NCI-H2227 (cell line): ENCODE measurements at regions not wholly inside any gene's neighbourhood (a gene's known extent, or its start where the extent isn't known, plus 50 kb on each side); places are given as distances from the start of the nearest gene placed in this dataset.
"Not testable (repeated sequence)": the region's sequence is repeated elsewhere in the genome, so short reads cannot be mapped to it uniquely, and the experiment has no call there.

ENCODE experiments used
- DNase-seq: peaks from one replicate; lab custom pipeline; 2025; ENCODE audit not compliant: unreplicated experiment; lab: John Stamatoyannopoulos, UW

- DNase-seq = no peak
Observed at GRCh38 chr6:149127212-149127611, 190.3 kb upstream of the TAB2 start.

GRCh38 chr6:149128489-149129145 is 188.9 kb upstream of the TAB2 start:
- DNase-seq = no peak

- DNase-seq = no peak
Observed at GRCh38 chr6:149129371-149130077, 188.0 kb upstream of the TAB2 start.

- no peak for DNase-seq
Observed at GRCh38 chr6:149130090-149130489, 187.4 kb upstream of the TAB2 start.

- no peak for DNase-seq
Observed at GRCh38 chr6:149130508-149130907, 187.0 kb upstream of the TAB2 start.

GRCh38 chr6:149131891-149132290 is 185.6 kb upstream of the TAB2 start:
- DNase-seq = no peak

GRCh38 chr6:149132336-149132735 is 185.2 kb upstream of the TAB2 start:
- DNase-seq = no peak

GRCh38 chr6:149134511-149134933 is 183.0 kb upstream of the TAB2 start:
- no peak for DNase-seq

GRCh38 chr6:149135809-149136208 is 181.7 kb upstream of the TAB2 start:
- no peak for DNase-seq

- no peak for DNase-seq
Observed at GRCh38 chr6:149136273-149136912, 181.1 kb upstream of the TAB2 start.

- no peak for DNase-seq
Observed at GRCh38 chr6:149136913-149137286, 180.6 kb upstream of the TAB2 start.

- no peak for DNase-seq
Observed at GRCh38 chr6:149137594-149137993, 179.9 kb upstream of the TAB2 start.

- no peak for DNase-seq
Observed at GRCh38 chr6:149138089-149138488, 179.4 kb upstream of the TAB2 start.

- DNase-seq = no peak
Observed at GRCh38 chr6:149138699-149139294, 178.7 kb upstream of the TAB2 start.

- DNase-seq = no peak
Observed at GRCh38 chr6:149139782-149140136, 177.8 kb upstream of the TAB2 start.

GRCh38 chr6:149140137-149140909 is 177.2 kb upstream of the TAB2 start:
- no peak for DNase-seq

GRCh38 chr6:149140910-149141290 is 176.6 kb upstream of the TAB2 start:
- DNase-seq = no peak

- no peak for DNase-seq
Observed at GRCh38 chr6:149142924-149143429, 174.5 kb upstream of the TAB2 start.

- not testable (repeated sequence) for DNase-seq
Observed at GRCh38 chr6:149145800-149146199, 171.7 kb upstream of the TAB2 start.

- no peak for DNase-seq
Observed at GRCh38 chr6:149147195-149147594, 170.3 kb upstream of the TAB2 start.
